ENCODE measurements at regions not wholly inside any gene's neighbourhood (a gene's known extent, or its start where the extent isn't known, plus 50 kb on each side); places are given as distances from the start of the nearest gene placed in this dataset.

DNA sequence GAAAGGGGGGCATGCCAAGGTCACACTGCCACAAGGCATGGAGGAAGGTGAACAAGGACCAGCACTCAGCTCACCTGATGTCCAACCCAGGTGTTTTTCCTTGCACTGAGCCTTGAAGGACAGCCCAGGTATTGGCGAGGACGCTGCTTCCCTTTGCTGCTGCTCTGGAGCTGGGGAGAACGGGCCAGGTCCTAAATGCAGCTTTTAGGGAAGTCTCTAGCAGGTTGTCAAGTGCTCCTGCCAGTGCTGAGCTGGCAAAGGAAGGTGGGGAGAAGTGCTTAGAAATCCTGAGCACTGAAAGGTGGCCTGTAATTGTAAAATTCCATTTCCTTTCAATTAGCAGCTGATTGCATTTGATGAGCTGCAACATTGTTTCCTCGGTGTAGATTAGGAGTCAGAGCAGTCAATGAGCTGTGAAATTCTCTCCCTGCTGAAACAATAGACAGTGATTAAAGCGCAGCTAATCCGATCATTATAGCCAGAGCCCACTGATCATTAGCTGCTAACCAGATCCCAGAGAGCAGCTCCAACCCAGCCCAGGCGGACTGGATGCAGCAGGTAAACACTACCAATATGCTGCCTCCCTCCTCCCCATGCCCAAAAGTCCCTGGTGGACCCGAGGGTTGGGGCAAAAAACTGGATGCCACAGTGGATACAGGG lies 507.6 kb downstream of the INSC start:
- DNase-seq (ENCODE audit: low spot score) = no peak

DNA sequence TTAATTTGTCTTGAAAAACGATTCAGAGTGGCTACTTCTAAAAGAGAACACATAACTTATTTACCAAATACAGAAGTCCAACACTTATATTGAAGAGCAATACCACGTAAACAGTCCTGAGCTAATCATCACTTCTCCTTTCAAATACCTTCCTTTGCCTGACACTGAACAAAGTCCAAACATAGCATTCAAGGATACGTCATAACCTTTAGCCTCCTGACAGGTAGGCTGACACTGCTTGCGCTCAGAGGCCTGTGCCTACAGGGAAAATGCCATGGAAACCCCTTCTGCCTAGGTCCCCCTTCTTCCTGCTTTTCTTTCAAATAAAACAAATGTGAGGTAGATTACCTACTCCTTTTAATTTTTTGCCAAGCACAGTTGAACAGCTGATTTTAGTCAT lies 510.0 kb downstream of the INSC start:
- no peak for DNase-seq (ENCODE audit: low spot score)

DNA sequence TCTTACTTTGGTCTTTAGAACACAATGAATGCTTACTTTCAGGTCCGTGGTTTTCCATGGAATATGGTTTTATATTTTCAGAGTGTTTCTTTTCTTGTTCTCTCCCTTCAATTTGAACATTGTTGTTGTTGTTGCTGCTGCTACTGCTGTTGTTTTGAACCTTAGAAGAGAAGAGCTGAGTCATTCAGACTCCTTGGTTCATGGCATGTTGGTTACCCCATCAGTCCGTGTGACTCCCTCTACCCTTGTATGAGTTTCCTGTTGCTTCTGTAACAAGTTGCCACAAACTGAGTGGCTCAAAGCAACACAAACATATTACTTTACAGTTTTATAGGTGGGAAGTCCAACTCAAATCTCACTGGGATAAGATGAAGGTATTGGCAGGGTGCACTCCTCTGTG lies 511.0 kb downstream of the INSC start:
- no peak for DNase-seq (ENCODE audit: low spot score)

DNA sequence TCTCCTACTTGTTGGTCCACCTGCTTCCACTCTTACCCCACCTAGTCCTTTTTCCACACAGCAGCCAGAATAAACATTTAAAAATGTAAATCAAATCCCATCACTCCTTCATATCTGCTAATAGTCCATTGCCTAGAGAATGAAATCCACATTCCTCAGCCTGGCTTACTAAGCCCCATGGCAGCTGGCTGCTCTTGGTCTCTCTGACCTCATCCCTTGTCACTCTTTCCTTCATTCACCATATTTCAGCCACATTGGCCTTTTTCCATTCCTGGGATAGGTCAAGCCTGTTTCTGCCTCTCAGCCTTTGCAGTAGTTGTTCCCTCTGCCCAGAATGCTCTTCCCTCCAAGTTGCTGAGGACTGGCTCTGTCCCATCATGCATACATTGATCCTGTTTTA lies 512.8 kb downstream of the INSC start:
- no peak for DNase-seq (ENCODE audit: low spot score)

DNA sequence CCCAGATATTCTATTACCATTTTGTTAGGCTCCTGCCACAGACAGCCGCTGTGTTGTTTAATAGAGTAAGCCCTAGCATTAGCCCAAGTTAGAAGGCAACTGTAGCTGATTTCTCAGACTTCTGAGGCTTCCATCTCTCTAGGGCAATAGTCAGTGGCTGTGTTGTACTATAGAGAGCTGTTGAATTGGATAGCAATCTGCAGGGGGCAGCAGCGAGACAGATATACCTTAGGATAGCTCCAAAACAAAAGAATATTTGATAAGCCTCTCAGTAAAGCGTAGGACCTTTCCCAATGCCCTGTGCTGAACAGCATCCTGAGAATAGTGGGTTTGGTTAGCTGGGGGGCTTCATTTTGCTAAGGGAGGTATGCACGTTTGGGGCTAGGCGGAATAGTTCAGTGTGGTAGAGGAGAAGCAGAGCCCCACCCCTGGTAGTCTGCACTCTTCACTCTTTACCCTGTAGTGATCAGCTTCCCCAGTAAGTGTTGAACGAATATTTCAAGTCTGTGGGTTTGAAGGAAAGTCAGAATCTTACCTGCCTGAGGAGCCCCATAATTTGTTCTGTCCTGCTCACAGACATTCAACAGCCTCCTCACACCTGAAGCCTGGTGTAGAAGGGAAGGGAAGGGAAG lies 515.1 kb downstream of the INSC start:
- no peak for DNase-seq (ENCODE audit: low spot score)

DNA sequence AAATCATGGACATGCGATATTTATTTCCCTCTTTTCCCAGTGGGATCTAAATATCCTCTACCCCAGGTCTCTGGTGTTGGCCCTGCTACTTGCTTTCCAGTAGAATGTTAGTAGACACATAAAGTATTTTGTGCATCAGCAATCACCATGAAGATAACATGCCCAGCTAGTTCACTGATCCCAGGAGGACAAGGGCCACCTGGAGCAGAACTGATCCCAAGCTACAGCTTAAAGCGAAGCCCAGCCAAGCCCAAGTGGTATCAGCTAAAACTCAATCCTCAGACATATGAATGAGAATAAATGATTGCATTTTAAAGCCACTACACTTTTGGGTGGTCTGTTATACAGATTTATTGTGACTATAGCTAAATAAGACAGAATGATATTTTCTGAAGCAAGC lies 516.2 kb downstream of the INSC start:
- no peak for DNase-seq (ENCODE audit: low spot score)

DNA sequence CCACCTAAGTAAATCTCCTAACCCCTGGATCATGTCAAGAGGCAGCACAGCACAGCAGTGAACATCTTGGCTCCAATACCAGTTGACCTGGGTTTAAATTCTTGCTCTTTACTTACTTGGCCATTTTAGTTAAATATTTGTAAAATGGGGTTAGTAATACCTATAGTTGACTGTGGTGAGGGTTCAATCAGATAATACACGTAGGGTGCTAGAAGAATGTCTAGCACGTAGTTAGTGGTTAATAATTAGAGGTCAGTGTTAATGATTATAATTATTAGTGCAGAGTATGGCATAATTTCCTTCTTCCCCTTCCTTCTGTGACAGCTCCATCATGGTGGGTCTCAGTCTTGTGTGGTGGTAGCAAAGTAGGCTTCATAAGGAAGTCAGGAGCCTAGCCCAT lies 520.8 kb downstream of the INSC start:
- no peak for DNase-seq (ENCODE audit: low spot score)

DNA sequence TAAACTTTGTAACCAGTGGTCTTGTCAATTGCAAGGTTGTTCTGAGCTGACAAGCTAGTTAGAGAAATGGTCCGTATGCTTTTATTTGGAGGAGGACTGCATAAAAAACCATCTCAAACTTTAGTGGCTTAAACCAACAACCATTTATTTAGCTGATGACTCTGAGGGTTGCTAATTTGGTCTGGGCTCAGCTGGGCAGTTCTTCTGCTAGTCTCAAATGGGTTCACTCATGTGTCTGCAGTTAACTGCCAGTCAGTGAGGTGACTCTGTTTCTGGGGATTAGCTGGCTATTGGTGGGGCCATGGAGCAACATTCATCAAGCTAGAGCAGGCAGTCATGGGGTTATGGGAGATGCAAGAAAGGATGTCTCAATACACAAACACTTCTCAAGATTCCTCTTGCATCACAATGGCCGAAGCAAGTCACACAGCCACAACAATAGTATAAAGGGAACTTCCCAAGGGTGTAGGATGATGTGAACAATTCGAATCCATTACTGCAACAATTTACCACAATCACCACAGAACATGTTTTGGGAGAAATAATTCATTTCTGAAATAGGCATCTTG lies 521.9 kb downstream of the INSC start:
- no peak for DNase-seq (ENCODE audit: low spot score)

DNA sequence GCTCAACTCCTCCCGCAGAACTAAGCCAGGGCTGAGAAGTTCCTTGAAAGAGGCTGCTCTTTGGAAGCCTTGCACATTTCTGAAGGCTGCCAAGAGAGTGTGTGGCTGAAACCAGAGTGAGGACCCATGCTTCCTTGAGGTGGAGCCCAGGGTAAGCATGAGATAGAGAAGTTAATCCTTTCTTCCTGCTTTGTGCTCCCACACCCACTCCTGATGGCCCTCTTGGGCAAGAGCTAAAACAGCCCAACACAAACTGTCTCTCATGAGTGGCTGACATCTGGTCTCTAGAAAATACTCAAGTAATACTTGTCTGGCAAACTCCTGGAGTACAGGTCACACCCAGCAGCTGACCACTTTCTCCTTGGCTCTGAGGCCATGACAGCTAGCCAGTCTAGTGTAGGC lies 523.7 kb downstream of the INSC start:
- no peak for DNase-seq (ENCODE audit: low spot score)

DNA sequence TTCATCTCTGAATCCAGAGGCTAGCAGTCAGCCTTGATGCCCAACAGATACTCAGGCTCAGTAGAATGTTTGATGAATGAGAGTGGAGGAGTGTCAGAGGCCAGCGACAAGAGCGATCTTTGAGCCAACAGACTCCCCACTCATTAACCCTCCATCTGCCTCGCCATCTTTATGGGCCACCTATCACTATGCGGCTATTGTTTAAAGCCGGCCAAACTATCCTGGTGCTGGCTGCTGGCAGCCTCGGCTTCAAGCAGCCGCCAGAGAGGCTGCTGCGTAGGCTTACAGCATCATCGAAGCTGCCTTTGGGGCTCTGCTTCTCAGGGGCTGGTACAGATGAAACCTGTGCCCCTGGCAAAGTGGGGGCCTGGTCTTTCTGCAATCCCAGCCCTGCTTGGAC lies 525.6 kb downstream of the INSC start:
- no peak for DNase-seq (ENCODE audit: low spot score)

DNA sequence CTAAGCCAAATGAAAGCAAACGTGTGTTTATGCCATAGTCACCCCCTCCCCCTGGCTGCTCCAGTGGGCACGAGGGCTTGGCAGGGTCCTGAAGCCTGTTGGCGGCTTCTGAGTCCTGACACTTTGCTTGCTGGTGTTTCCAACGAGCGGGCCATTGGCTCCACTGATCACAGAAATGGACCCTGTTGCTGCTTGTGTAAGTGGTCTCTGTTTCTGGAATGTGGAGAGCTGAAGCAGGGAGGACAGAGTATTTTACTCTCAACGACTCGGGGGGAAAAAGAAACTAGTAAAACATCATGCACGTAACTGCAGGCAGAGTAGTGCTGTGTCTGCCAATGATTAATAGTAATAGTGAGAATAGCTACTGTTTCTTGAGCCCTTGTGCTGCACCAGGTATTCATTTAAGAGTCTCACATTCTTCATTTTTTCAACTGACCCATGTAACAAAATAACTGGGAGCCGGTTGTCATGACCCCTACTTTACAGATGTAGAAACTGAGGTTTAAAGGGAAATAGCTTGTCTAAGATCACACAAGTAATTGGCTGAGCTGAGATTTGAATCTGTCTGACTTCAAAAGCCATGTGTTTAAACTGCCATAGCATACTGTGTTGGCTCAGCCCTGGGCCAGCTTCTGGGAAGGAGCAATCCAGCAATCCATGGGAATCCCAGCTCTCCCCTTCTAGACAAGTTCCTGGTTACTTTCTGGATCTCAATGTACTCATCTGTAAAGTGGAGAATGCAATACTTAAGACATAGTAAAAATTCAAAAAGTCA lies 526.7 kb downstream of the INSC start:
- no peak for DNase-seq (ENCODE audit: low spot score)

DNA sequence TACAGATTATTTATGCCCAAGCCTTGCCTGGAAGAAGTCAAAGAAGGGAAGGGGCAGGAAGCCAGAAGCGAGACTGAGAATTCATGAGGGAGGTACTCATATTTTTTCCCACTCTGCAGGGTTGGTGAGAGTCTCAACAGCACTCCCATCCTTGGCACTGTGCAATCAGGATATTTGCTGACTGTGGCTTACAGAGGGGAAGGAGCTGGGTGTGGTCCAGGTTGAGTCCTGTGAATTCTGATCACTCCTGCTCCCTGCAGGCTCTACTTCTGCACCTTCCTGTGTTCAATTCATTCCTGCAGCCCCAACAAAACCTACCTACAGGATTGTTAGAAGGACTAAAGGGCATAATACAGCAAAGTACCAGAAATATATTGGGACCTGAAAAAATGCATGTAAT lies 530.5 kb downstream of the INSC start:
- DNase-seq (ENCODE audit: low spot score) = no peak

DNA sequence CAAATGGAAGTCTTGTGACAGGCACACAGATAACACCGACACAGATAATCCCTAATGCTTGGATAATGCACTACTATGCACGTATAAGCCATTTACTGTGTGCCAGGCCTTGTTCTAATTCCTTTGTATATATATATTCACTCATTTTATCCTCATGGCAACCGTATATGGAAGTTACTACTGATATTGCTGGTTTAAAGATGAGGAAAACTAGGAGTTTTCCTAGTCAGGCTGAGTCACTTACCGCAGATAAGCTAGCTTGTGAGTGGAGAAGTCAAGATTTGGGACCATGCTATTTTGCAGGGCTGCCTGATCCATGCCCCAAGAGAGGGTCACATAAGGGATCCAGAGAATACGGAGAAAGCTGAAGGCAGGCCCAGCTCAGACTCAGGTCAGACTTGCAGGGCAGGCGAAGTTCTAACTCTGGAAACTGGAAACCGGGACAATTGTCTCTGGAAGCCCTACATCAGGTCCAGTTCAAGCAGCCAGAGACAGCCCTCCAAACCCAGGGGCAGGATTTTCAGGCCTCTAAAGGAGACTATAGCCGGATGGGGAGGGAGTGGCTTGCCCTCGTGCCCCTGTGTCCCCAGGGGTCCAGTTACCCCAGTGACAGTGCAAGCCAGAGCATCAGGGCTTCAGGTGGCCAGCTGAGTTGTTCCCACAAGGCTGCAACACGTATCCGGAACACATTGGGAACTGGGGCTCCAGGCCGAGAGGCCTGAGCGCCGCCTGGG lies 534.8 kb downstream of the INSC start:
- no peak for DNase-seq (ENCODE audit: low spot score)

DNA sequence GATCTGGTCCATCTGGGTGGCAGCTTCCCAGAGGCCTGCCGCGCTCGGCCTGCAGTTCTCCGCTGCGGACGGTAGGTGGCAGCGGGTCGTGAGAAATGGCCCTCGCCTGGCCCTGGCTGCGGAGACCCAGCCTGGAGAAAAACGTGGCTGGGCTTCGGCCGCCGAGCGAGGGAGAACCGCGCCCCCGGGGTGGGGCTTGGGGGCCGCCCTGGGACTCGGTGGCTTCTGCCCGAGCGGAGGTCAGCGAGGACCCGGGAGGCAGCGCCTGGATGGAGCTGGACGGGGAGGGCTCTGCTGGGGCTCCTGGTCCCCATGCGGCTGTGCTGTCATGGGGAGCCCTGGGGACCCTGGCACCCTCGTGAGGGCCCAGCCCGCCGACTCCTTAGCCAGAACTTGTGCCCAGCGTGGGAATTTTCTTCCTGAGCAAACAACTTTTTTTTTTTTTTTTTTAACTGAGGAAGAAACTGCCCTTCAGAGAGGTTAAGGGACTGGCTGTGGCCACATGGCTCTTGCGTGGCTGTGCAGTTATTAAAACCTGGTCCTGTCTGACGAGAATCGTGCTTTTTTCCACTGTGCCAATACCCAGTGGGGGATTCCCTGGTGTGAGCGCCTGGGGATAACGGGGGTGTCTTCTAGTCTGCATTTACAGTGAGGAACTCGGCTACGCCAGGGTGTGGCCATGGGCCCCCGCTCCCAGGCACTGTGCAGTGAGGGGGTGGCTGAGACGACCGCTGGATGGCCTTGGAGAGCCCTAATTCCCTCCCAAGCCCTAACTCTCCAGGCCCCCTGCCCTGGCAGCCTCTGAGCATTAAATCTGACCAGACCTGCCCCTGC lies 535.6 kb downstream of the INSC start:
- peak; percentile 98 for DNase-seq (ENCODE audit: low spot score)

DNA sequence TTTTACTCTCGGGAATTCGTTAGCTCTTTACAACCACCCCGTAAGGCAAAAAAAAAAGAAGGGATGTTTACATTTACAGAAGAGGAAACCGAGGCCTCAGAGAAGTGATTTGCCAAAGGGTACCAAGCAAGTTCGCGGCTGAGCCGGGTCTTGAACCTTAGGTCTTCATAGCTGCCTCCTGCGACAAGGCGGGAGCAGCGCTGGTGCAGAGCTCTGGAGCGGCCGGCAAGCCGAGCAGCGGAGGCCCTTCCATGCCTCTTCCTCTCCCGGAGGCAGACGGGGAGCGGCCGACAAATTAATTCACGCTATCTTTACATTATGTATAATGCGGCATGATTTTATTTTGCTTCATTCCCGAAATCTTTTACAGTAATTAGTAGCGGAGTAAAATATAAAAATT lies 536.3 kb downstream of the INSC start:
- no peak for DNase-seq (ENCODE audit: low spot score)

DNA sequence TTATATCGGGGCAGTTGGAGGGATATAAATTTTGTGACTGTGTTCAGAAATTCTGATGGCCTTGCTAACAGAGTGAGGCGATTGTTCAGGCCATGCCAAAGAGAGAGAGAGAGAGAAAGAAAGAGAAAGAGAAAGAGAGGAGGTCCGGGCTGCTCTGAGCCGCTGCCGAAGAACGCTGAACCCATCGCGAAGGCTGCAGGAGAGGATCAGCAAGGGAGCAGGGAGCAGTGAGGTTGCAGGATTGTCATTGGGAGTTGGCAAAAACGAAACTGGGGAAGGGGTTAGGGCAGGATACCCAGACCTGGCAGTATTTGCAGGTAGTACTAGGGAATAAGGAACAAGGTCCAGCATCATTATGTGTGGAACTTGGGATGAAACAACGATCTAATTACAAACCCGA lies 537.1 kb downstream of the INSC start:
- DNase-seq (ENCODE audit: low spot score) = no peak

DNA sequence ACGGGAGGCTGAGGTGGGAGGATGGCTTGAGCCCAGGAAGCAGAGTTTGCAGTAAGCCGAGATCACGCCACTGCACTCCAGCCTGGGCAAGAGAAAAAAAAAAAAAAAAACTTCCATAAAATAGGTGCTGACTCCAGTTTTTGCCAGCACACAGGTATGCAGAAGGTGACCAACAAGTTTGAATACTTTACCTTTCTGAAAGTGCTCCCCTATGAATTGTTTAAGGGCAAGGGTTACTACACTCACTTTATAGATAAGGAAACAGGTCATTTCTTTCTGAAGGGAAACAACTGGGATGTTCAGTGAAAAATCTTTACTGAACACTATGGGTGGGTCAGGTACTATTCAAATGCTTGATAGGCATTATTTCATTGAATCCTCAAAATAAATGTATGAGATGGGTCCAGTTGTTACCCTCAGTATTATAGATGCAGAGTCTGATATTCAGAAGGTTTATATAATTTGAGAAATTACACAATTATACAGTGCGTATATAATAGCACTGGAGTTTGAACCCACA lies 538.5 kb downstream of the INSC start:
- no peak for DNase-seq (ENCODE audit: low spot score)

DNA sequence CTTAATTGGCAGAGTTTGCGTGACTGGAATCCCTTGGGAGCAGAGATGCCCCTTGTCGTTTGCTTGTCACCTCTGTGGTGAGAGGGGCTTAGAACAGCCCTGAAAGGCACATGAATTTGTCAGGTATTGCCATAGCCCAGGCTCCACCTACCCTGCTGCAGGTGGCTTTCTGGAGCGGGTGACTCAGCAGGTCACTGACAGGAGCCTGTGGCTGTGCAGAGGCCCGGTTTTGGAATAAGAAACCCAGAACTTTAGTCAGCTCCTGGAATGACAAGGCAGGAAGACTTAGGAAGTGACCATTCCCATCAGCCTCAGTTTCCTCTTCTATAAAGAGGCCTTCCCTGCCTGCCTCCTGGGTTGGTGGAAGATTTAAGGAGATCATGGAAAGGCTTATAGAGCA lies 539.7 kb downstream of the INSC start:
- no peak for DNase-seq (ENCODE audit: low spot score)

DNA sequence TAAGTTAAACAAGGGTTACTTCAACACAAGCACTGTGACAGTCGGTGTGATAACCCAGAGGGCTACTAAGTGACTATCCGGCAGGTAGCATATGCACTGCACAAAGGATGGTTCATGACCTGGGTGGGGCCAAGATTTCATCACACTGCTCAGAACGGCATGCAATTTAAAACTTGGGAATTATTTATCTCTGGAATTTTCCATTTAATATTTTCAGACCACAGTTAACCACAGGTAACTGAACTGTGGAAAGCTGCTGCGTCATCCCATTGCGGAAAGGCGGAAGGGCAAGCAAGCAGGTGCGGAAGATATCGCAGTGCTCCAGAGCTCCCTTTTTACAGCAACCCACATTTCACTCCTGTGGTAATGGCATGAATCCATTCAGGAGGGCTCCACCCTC lies 540.8 kb downstream of the INSC start:
- no peak for DNase-seq (ENCODE audit: low spot score)

DNA sequence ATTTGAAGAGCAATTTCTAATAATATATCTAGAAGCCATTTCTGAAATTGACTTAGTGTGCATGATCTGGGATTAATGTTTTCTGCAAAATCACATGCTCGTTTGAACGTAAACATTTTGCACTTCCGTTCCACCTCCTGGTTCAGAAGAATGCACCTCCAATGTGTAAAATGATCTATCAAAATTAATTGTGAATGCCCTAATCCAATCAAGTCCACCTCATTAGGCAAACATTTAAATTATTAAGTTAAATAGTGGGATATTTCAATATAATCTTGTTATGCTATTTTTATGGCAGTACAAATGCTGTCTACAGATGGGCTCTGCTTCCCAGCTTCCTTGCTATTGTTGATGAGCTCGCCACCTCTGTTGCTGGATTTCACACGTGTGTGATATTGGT lies 542.5 kb downstream of the INSC start:
- no peak for DNase-seq (ENCODE audit: low spot score)

DNA sequence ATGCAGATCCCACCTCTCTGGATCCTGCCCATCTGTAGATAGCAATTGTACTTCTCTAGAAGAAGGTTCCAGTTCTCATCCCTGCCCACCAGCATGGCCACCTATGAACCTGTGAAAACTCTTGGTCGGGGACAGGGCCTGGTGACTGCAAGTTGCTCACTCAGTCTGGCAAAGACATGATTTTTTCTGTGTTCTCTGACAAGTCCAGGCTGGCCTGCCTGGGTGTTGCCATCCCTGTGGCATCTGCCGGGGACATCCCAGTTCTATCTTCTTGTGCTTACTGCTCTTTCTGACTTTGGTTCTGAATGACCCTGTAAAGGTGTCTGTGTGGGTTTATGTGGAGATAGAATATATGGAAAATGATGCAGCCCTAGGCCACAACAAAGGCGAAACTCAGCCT lies 545.8 kb downstream of the INSC start:
- no peak for DNase-seq (ENCODE audit: low spot score)
